ENCODE measurements at regions not wholly inside any gene's neighbourhood (a gene's known extent, or its start where the extent isn't known, plus 50 kb on each side); places are given as distances from the start of the nearest gene placed in this dataset.
"Not testable (repeated sequence)": the region's sequence is repeated elsewhere in the genome, so short reads cannot be mapped to it uniquely, and the experiment has no call there.

DNA sequence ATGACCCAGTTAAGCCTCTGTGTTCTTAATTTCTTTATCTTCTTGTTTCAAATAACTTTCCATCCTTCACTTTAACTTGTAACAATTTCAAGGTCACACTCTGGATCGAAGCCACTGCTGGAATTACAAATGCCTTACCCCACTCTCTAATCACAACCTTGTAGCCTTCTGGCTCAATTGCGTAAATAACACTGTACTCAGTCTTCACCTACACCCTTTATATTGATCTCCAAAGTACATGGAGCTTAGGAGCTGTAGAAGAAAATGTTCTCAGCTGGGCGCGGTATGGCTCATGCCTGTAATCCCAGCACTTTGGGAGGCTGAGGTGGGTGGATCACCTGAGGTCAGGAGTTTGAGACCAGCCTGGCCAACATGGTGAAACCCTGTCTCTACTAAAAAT, 164.3 kb upstream of the NPSR1 start:
- no peak for DNase-seq

GRCh38 chr7:34497153-34497777, 160.8 kb upstream of the NPSR1 start:
- no peak for DNase-seq

- DNase-seq = no peak
Observed at GRCh38 chr7:34501156-34501555, 156.9 kb upstream of the NPSR1 start.

GRCh38 chr7:34507191-34507590, 150.8 kb upstream of the NPSR1 start:
- no peak for DNase-seq

- no peak for DNase-seq
Observed at GRCh38 chr7:34523226-34523918, 134.6 kb upstream of the NPSR1 start.

GRCh38 chr7:34530259-34530658, 127.8 kb upstream of the NPSR1 start:
- DNase-seq = no peak

GRCh38 chr7:34539003-34539402, 119.0 kb upstream of the NPSR1 start:
- DNase-seq = no peak

DNA sequence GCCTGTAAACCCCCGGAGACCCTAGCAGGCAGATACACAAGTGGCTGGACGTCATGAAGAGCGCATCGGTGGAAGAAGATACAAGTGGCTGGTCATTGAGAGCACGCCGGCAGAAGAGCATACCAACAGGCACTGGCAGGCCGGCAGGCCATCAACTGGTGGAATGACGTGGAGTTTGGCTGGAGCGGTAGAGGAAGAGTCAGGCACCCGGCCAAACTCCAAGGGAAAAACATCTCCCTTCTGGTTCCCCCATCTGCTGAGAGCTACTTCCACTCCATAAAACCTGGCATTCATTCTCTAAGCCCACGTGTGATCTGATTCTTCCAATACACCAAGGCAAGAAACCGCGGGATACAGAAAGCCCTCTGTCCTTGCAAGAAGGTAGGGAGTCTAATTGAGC, 113.4 kb upstream of the NPSR1 start:
- no peak for DNase-seq

DNA sequence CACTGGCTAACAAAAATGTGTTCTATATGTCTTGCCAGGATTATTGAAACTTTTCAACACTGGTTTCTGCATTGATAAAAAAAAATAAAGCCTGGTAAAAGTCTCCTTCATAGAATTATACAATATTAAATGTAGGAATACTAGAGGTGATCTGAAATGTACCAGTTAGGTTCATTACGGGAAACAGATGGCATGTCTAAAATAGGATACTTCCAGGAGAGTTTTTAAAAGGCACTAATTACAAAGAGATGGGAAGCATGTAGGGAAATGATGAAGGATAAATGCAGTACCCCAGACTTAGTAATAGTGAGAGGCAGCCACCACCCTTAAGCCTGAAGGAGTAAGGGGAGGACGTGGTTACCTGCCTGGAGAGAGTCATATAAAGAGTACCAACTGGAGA, 107.0 kb upstream of the NPSR1 start:
- DNase-seq = no peak

- no peak for DNase-seq
Observed at GRCh38 chr7:34552502-34552901, 105.5 kb upstream of the NPSR1 start.

- DNase-seq = no peak
Observed at GRCh38 chr7:34558022-34558421, 100.0 kb upstream of the NPSR1 start.

DNA sequence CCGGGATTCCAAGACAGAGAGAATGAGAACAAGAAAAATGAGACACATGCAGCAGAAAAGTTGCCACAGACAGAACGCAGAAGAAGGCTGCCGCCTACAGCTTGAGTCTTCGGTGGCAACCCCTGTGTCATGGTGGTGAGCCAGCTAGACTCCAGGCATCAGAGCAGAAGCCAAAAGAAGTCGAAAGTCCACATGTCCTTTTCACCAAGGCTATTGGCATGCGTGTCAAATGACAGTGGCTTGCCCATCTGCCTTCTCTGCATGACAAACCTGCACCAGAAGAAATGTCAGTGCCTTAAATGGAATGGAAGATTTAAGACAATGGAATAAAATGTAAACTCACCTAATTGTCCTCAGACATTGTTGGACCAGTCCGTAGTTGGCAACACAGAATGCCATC, 93.9 kb upstream of the NPSR1 start:
- no peak for DNase-seq

DNA sequence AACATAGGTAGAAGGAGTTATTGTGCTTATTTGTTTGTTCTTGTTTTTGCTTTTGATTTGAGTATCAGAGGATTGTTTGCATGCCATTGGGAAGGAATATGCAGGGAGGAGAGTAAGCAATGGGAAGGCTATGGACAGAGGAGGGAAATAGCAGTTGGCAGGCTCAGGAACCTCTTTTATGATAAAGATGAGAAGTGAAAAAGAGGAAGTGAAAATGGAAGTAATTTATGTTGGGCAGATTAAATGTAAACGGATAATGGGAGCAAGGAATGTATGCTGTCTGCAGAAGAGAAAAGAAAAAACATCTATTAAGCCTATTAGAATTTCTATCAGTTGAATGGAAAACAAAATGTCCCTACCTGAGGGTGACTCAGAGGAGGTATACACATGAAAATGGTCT, 90.1 kb upstream of the NPSR1 start:
- DNase-seq = no peak

GRCh38 chr7:34569975-34570699, 87.9 kb upstream of the NPSR1 start:
- DNase-seq = no peak

GRCh38 chr7:34575006-34575405, 83.0 kb upstream of the NPSR1 start:
- DNase-seq = no peak

GRCh38 chr7:34577934-34578333, 80.1 kb upstream of the NPSR1 start:
- DNase-seq = not testable (repeated sequence)

DNA sequence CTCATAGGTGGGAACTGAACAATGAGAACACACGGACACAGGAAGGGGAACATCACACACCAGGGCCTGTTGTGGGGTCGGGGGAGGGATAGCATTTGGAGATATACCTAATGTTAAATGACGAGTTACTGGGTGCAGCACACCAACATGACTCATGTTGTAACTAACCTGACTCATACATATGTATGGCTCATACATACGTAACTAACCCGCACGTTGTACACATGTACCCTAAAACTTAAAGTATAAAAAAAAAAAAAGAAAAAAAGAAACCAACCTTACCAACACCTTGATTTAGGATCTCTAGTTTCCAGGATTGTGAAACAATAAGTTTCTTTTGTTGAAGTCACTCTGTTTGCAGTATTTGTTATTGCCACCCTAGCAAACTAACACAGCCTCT, 76.3 kb upstream of the NPSR1 start:
- DNase-seq = not testable (repeated sequence)

DNA sequence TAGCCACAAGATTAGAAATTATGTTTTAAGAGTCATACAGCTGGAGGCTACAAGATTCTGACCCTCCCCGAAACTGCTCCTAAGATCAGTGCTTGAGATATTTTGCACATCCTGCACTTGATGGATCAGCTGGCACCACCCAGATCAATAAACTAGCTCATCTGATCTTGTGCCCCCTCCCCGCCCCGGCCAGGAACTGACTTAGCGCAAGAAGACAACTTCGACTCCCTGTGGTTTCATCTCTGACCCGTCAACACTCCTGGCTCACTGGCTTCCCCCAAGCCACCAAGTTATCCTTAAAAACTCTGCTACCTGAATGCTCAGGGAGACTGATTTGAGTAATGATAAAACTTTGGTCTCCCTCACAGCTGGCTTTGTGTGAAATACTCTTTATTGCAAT, 73.5 kb upstream of the NPSR1 start:
- DNase-seq = no peak

GRCh38 chr7:34596887-34597286, 61.1 kb upstream of the NPSR1 start:
- no peak for DNase-seq

DNA sequence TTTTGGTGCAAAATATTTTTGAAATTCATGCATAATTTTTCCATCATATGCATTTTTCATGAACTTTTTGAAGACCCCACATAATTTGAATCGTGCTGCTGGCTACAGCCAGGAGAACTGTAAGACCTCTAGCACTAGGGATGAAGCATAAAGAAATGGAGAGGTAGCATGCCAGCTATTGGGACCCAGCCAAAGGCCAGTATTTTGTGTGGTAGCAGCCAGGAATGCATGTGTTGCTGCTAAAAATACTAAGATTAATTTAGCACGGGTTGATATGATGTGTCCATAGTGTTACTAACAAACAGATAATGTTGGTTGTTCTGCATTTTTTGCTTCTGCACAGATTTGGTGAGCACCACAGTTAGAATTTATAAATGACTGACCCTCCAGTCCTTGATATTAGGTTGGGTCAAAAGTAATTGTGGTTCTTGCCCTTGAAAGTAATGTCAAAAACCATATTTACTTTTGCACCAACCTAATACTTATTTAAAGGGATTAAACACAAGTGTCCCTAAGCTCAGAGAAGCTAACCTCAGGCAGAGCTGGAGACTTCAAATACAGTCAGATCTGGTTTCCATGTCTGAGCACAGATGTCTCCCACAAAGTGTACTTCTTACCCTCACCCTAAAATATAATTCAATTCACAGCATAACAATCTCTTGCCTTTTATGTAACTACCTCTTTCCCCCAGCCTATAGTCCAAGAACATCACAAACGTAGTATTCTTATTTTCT, 54.1 kb upstream of the NPSR1 start:
- no peak for DNase-seq

All from activated CD4-positive, alpha-beta T cell treated with anti-CD3 and anti-CD28 coated beads, Interleukin-10, Interleukin-2, amounts not matched to agents 100 ng/mL and 50 ng/mL, durations not matched to agents 16 hours and 8 hours (primary cell).